Spinal cord (tissue), 9 donors: ENCODE measurements at regions not wholly inside any gene's neighbourhood (a gene's known extent, or its start where the extent isn't known, plus 50 kb on each side); places are given as distances from the start of the nearest gene placed in this dataset.

Experiments
- DNase-seq, 6 donors: peaks; one replicate each; pipeline versions ENCODE4 v3.0.0 to v3.0.0-alpha.2; 2013 to 2015; ENCODE audit warnings: low spot score in 6 of 6, low read depth in 4 of 6
- H3K27ac ChIP-seq: one replicate; pipeline ENCODE4 v1.5.1; 2013; ENCODE audit warnings: low read depth, low read length, control low read depth
- H3K27me3 ChIP-seq: one replicate; pipeline ENCODE4 v1.6.1; 2013; ENCODE audit warnings: low read length; ENCODE audit not compliant: control insufficient read depth, insufficient read depth
- H3K36me3 ChIP-seq: one replicate; pipeline ENCODE4 v1.6.1; 2013; ENCODE audit warnings: low read length; ENCODE audit not compliant: control insufficient read depth, insufficient read depth
- H3K4me1 ChIP-seq: one replicate; pipeline ENCODE4 v1.6.1; 2013; ENCODE audit warnings: low read length; ENCODE audit not compliant: control insufficient read depth, insufficient read depth
- H3K4me3 ChIP-seq: one replicate; pipeline ENCODE4 v1.5.1; 2013; ENCODE audit warnings: low read depth, low read length, control low read depth
- H3K9me3 ChIP-seq: one replicate; pipeline ENCODE4 v1.6.1; 2013; ENCODE audit warnings: low read length; ENCODE audit not compliant: control insufficient read depth, insufficient read depth
- WGBS: methylation state at CpG from one replicate; pipeline ENCODE4 v1.1.5; 2013; ENCODE audit warnings: missing lambda C conversion rate; ENCODE audit not compliant: insufficient coverage; 5-methylcytosine and 5-hydroxymethylcytosine counted together
- donor health status: healthy.

GRCh38 chr22:47839595-47840227 lies 1077.3 kb downstream of the TBC1D22A start:
- no peaks in the 10 kb centered on the region for H3K27me3 ChIP-seq
- no peak overlapping the region for H3K27ac ChIP-seq
- H3K36me3 ChIP-seq: no peaks in the 10 kb centered on the region
- H3K4me3 ChIP-seq: no peak overlapping the region
- WGBS: 79% methylated on average over 6 of the region's 13 CpGs
- DNase-seq: peak in 1 of 6 donors; percentile 41
- H3K4me1 ChIP-seq: peaks cover 3% of the 10 kb centered on the region
- no peaks in the 10 kb centered on the region for H3K9me3 ChIP-seq

- peaks cover 3% of the 10 kb centered on the region for H3K4me1 ChIP-seq
- 100% methylated on average over 1 of the region's 3 CpGs for WGBS
Measured at GRCh38 chr22:47837703-47838102, 1075.3 kb downstream of the TBC1D22A start.

GRCh38 chr22:47836957-47837356 lies 1074.5 kb downstream of the TBC1D22A start:
- no peaks in the 10 kb centered on the region for H3K9me3 ChIP-seq
- no peak for DNase-seq
- no peak overlapping the region for H3K4me3 ChIP-seq
- peaks cover 3% of the 10 kb centered on the region for H3K4me1 ChIP-seq
- WGBS: 89% methylated on average over 1 of the region's 2 CpGs
- H3K27me3 ChIP-seq: no peaks in the 10 kb centered on the region
- no peaks in the 10 kb centered on the region for H3K36me3 ChIP-seq
- no peak overlapping the region for H3K27ac ChIP-seq

More at GRCh38 chr22:47837703-47838102, 1075.3 kb downstream of the TBC1D22A start:
- Histone ChIP-seq H3K27ac (no peak overlapping the region), H3K4me3 (no peak overlapping the region), H3K36me3 (no peaks in the 10 kb centered on the region), H3K27me3 (no peaks in the 10 kb centered on the region), H3K9me3 (no peaks in the 10 kb centered on the region)
- no peak for DNase-seq

GRCh38 chr22:47835726-47836125 lies 1073.3 kb downstream of the TBC1D22A start:
- H3K27ac ChIP-seq: no peak overlapping the region
- peaks cover 3% of the 10 kb centered on the region for H3K4me1 ChIP-seq
- H3K9me3 ChIP-seq: no peaks in the 10 kb centered on the region
- WGBS: no CpG with 5 or more reads among the region's 7 CpGs
- no peak for DNase-seq
- H3K27me3 ChIP-seq: no peaks in the 10 kb centered on the region
- no peak overlapping the region for H3K4me3 ChIP-seq
- no peaks in the 10 kb centered on the region for H3K36me3 ChIP-seq

GRCh38 chr22:47826016-47826415 lies 1063.6 kb downstream of the TBC1D22A start:
- 79% methylated on average over 4 of the region's 6 CpGs for WGBS
- H3K27ac ChIP-seq: no peak overlapping the region
- H3K9me3 ChIP-seq: no peaks in the 10 kb centered on the region
- DNase-seq: no peak
- H3K27me3 ChIP-seq: no peaks in the 10 kb centered on the region
- H3K36me3 ChIP-seq: no peaks in the 10 kb centered on the region
- H3K4me3 ChIP-seq: no peak overlapping the region
- no peaks in the 10 kb centered on the region for H3K4me1 ChIP-seq

- WGBS: 88% methylated on average over 3 of the region's 3 CpGs
- no peak overlapping the region for H3K4me3 ChIP-seq
- DNase-seq: peak in 1 of 6 donors; percentile 51
- H3K27me3 ChIP-seq: no peaks in the 10 kb centered on the region
- H3K9me3 ChIP-seq: no peaks in the 10 kb centered on the region
- H3K27ac ChIP-seq: no peak overlapping the region
- no peaks in the 10 kb centered on the region for H3K36me3 ChIP-seq
- H3K4me1 ChIP-seq: no peaks in the 10 kb centered on the region
Measured at GRCh38 chr22:47822422-47822821, 1060.0 kb downstream of the TBC1D22A start.

GRCh38 chr22:47818496-47818895 lies 1056.0 kb downstream of the TBC1D22A start:
- H3K9me3 ChIP-seq: no peaks in the 10 kb centered on the region
- 95% methylated on average over 8 of the region's 9 CpGs for WGBS
- H3K4me1 ChIP-seq: no peaks in the 10 kb centered on the region
- H3K36me3 ChIP-seq: no peaks in the 10 kb centered on the region
- no peaks in the 10 kb centered on the region for H3K27me3 ChIP-seq
- H3K27ac ChIP-seq: no peak overlapping the region
- no peak for DNase-seq
- H3K4me3 ChIP-seq: no peak overlapping the region

- Histone ChIP-seq H3K4me1 (no peaks in the 10 kb centered on the region), H3K4me3 (no peak overlapping the region), H3K27me3 (no peaks in the 10 kb centered on the region), H3K9me3 (no peaks in the 10 kb centered on the region), H3K36me3 (no peaks in the 10 kb centered on the region), H3K27ac (no peak overlapping the region)
- no peak for DNase-seq
- 100% methylated on average over 1 of the region's 5 CpGs for WGBS
Measured at GRCh38 chr22:47817380-47817779, 1054.9 kb downstream of the TBC1D22A start.

GRCh38 chr22:47816863-47817210 lies 1054.4 kb downstream of the TBC1D22A start:
- WGBS: 96% methylated on average over 6 of the region's 9 CpGs
- no peak overlapping the region for H3K4me3 ChIP-seq
- no peaks in the 10 kb centered on the region for H3K27me3 ChIP-seq
- DNase-seq: no peak
- H3K9me3 ChIP-seq: no peaks in the 10 kb centered on the region
- no peak overlapping the region for H3K27ac ChIP-seq
- no peaks in the 10 kb centered on the region for H3K36me3 ChIP-seq
- H3K4me1 ChIP-seq: no peaks in the 10 kb centered on the region

- no peak for DNase-seq
- no peaks in the 10 kb centered on the region for H3K9me3 ChIP-seq
- no peak overlapping the region for H3K4me3 ChIP-seq
- no peaks in the 10 kb centered on the region for H3K4me1 ChIP-seq
- 87% methylated on average over 12 of the region's 16 CpGs for WGBS
- H3K36me3 ChIP-seq: no peaks in the 10 kb centered on the region
- H3K27ac ChIP-seq: no peak overlapping the region
- no peaks in the 10 kb centered on the region for H3K27me3 ChIP-seq
Measured at GRCh38 chr22:47816121-47816862, 1053.8 kb downstream of the TBC1D22A start.
